NCI-H2081 (cell line): ENCODE measurements at regions not wholly inside any gene's neighbourhood (a gene's known extent, or its start where the extent isn't known, plus 50 kb on each side); places are given as distances from the start of the nearest gene placed in this dataset.
"Not testable (repeated sequence)": the region's sequence is repeated elsewhere in the genome, so short reads cannot be mapped to it uniquely, and the experiment has no call there.

Experiments
- DNase-seq, 2 experiments: peaks; one replicate each; lab custom pipeline; 2025; lab: John Stamatoyannopoulos, UW

DNA sequence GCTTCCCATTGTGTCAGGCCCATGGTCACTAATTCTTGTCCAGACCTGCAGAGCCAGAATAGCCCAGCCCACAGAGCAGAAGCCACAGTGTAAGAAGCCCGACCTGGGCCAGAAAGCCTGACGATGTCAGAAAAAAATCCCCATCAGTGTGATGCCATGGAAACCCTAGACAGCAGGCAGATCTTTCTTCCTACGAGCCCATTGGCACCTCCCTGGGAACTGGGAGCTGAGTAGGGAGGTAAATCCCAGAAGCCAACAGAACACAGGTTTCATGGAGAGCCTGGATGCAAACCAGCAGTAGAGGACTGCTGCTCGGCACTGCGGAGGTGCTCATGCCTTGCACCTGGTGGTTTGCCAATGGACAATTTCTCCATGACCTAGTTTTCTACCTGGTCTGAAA lies 82.2 kb upstream of the SLC22A16 start:
- DNase-seq = no peak

- no peak for DNase-seq
These were observed 80.8 kb upstream of the SLC22A16 start for GRCh38 chr6:110557199-110557598.

DNA sequence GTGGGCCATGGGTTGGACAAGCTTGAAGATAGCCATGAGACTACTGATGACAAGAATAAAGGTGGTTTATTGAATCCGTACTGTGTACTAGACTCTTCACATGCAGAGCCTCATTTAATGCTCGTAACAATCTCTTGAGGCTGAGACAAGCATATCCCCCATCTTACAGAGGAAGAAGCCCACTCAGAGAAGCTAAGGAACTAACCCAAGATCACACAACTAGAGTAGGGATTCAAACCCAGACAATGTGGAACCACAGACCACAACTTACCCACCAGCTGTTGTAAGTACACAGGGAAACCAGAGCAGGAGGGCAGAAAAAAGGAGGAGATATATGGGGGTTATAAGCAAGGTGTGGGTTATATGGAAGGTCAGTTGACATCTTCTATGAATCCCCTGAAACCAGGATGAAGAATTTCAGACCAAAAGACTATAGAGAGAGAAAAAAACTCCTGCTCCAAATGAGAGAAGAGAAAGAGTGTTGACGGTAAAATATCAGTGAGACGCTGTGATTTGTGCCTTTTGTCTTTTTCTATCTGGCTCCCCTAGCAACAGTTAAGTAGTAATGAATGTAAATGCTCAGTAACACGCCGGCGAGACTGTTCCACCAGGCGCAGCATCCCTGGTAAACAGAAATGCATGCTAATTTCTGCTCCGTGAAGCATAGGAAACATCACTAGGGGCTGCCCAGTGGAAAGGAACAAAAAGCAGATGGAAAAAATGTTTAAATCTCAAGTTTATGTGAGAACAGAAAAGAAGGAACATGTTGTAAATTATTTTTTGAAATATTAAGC lies 80.1 kb upstream of the SLC22A16 start:
- DNase-seq = no peak

- no peak for DNase-seq
These were observed 78.6 kb upstream of the SLC22A16 start for GRCh38 chr6:110554966-110555460.

DNA sequence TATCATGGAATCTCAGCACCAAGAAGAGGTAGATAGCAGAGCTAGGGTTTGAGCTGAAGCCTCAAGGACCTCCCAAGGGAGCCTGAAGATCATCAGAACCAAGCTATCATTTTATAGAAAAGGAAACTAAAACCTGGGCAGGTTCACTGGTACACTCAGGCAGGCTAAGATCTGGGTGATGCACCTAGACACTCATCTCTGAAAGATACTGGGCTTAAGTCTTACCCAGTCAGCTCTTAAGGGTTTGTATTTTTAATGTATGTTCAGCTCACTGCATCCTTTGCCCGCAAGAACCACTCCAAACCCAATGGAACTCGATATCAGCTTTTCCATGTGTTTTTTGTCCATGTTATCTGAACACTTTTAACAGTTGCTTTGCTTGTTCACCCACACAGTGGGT lies 78.0 kb upstream of the SLC22A16 start:
- DNase-seq = no peak

GRCh38 chr6:110552901-110553641 lies 76.7 kb upstream of the SLC22A16 start:
- DNase-seq = no peak

DNA sequence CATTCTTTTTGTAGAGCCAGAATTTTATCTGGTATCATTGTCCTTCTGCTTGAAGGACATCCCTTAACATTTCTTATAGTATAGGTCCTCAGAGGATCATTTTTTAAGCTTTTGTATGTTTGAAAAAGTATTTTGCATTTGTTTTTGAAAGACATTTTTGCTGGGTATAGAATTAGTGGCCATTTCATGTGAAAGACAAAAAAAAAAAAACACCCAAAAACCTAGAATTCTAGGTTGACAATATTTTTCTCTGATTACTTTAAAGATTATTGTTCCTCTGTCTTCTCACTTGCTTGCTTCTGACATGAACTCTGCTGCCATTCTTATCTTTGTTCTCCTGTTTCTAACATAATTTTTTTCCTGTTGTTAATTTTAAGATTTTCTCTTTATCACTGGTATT lies 75.7 kb upstream of the SLC22A16 start:
- DNase-seq = no peak

GRCh38 chr6:110551088-110551487 lies 74.7 kb upstream of the SLC22A16 start:
- no peak for DNase-seq

GRCh38 chr6:110550353-110550752 lies 73.9 kb upstream of the SLC22A16 start:
- DNase-seq = no peak

GRCh38 chr6:110549277-110549676 lies 72.9 kb upstream of the SLC22A16 start:
- no peak for DNase-seq

DNA sequence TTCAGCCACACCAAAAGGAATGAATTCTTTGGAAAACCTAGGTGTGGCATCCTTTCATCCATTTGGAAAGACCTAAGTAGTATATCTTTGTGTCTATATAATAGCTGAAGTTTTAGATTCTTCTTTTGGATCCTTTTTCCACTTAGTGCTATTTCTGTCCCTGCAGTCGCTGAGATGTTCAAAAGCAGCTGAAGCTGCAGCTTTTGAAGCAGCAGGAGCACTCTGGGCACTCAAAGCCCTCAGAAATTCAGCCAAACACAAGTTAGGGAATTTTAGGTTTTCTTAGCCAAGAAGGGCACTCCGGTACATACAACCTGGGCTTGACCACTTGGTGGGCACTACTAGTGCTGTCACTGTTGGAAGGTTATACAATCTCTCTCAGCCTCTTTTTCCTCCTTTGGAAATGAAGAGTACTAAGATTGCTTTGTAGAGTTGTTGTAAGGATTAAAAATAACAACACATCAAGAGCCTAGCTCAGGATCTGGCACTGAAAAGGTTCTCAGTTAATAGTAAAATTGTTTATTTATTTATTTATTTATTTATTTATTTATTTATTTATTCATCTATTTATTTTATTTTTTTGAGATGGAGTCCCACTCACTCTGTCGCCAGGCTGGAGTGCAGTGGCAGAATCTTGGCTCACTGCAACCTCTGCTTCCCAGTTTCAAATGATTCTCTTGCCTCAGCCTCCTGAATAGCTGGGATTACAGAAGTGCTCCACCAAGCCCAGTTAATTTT lies 71.9 kb upstream of the SLC22A16 start:
- no peak for DNase-seq

DNA sequence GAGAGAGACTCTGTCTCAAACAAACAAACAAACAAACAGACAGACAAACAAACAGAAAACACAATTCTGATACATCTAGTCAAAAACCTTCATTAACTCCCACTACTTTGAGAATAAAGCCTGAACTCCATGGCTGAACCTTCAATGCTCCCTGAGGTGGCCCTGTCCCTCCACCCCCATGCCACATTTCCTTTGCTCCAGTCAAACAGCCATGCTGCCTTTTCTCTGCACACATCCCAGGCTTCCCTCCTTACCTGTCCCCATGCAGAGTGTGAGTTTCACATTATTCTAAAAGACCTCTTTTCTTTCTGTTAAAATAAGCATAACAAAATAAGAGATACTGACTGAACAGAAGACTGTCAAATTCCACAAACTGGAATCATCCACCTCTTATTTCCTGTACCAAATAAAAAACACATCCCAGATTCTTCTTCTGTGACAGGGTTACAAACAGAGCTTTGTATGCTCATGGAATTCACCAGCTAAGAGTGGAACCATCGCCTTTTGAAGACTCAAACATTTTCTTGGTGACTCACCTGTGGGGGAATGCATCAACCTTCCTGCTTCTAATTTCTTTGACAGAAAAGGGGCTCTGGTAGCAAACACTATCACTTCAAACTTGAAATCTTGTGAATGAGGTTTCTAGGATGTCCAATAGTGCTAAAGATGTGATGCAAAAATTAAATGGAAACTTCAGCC lies 71.0 kb upstream of the SLC22A16 start:
- no peak for DNase-seq

- DNase-seq = no peak
These were observed 68.9 kb upstream of the SLC22A16 start for GRCh38 chr6:110545081-110545872.

DNA sequence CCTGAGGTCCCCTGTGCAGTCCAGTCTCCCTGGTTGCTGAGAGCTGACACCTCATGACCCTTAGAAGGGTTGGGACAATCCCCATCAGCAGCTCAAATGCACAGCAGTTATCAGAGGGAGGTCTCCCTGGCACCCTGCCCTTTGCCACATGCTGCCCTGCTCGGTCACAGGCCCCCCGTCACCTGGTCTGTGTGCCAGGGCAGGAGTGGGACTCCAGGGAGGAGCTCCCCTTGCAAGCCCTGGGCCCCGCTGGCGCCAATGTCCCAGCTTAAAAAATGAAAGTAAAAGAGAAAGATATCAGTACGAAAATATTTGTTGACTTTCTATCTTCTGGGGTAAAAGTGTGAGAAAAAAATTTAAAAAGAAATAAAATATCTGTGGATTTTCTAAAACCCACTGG lies 68.1 kb upstream of the SLC22A16 start:
- DNase-seq = no peak

DNA sequence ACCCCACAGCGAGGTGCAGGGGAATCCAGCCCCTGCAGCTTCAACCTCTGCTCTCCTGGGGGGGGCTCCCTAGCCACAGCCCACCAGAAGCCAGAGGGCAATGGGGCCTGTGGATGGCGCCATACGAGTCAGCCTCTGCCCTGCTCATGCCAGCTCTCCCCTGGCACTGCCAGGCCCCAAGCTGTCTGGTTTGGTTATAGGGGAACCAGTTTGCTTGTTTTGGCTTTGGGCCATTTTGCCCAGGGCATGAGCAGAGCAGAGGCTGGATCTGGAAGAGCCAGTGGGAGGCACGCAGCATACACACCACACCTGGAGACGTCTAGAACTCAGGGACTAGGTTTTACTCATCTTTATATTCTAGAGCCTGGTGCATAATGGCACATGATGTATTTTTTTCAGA lies 66.7 kb upstream of the SLC22A16 start:
- peak; percentile 44 to 76 for DNase-seq

- no peak for DNase-seq
These were observed 66.1 kb upstream of the SLC22A16 start for GRCh38 chr6:110542311-110543024.

DNA sequence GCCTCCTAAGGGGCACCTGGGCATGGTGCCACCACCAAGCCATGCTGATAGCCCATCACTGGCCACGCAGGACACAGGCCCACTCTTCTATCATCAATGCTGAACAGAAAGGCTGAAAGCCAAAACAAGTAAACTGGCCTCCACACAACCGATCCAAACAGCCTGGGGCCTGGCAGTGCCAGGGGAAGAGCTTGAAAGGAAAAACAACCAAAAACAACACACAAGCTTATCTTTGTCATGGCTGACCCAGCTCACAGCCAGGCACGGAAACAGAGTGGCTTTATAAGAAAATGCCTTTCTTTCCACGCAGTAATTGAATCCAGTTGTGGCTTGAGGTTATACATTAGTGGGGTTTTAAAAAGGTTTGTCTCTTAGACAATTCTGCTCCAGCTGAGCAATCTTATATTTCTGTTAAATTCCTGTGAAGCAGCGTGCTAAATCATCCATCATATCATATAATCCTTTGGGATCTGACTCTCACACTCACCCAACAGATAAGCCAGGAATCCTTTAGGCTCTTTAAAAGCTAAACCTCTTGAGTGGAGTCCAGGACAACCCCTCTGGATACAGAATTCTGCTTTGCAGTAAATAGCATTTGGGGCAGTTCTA lies 65.4 kb upstream of the SLC22A16 start:
- no peak for DNase-seq

DNA sequence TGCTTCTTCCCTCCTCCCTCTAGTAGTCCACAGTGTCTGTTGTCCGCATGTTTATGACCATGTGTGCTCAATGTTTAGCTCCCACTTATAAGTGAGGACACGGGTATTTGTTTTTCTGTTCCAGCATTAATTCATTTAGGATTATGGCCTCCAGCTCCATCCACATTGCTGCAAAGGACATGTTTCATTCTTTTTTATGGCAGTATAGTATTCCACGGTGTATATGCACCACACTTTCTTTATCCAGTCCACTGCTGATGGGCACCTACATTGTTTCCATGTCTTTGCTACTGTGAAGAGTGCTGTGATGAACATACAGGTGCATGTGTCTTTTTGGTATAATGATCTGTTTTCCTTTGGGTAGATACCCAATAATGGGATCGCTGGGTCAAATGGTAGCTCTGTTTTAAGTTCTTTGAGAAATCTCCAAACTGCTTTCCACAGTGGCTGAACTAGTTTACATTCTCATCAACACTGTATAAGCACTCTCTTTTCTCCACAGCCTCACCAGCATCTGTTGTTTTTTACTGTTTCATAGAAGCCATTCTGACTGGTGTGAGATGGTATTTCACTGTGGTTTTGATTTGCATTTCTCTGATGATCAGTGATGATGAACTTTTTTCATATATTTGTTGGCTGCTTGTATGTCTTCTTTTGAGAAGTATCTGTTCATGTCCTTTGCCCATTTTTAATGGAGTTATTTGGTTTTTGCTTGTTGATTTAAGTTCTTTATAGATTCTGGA lies 63.0 kb upstream of the SLC22A16 start:
- not testable (repeated sequence) for DNase-seq

DNA sequence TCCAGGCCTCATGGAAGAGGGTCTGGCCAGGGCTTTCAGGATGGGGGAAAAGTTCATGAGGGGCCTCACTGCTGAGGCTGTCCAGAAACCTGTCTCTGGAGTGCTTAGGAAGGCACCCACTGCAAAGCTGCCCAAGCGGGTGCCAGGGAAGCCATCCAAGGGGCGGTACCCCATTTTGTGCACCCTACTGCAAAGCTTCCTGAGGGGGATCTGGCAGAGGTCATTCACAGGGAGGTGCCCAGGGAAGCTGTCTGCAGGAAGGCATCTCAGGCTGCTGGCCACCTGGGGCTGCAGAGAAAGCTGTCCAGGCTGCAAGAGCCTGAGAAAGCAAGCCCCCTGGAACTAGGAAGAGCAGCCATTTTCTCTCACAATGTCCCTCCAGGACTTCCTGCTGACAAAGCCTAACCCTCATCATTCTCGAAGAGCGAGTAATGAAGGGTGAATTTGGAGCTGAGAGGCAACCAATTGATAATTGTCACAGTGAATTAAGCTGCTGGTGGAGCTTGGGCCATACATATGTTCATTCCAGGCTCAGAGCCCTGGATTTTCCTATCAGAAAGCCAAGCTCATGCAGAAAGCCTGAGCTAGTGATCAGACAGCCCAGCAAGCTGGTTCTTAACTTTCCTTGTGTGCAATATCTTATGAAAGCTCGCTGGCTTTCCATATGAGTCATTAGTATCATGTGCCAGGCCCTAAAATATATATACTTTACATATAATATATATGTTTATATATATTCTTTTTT lies 62.2 kb upstream of the SLC22A16 start:
- DNase-seq = no peak
